Body of pancreas (tissue), 4 donors: ENCODE measurements at regions not wholly inside any gene's neighbourhood (a gene's known extent, or its start where the extent isn't known, plus 50 kb on each side); places are given as distances from the start of the nearest gene placed in this dataset.

Experiments used
- POLR2A ChIP-seq, 3 donors: fragments of 450-650 bp; IDR thresholded peaks; one replicate each; pipeline ENCODE4 v1.6.1; 2016; ENCODE audit warnings: antibody characterized with exemption in 3 of 3, mild to moderate bottlenecking in 2 of 3
- TF ChIP-seq, protein P1 (sequence below), 7 experiments: fragments of 450-650 bp in 4 of 7; fragments of 200-600 bp in 3 of 7; sonication (generic) in 3 of 7; IDR thresholded peaks; one replicate each; pipeline ENCODE4 v1.5.1; 2016 to 2019; ENCODE audit warnings: antibody characterized with exemption in 7 of 7

DNA sequence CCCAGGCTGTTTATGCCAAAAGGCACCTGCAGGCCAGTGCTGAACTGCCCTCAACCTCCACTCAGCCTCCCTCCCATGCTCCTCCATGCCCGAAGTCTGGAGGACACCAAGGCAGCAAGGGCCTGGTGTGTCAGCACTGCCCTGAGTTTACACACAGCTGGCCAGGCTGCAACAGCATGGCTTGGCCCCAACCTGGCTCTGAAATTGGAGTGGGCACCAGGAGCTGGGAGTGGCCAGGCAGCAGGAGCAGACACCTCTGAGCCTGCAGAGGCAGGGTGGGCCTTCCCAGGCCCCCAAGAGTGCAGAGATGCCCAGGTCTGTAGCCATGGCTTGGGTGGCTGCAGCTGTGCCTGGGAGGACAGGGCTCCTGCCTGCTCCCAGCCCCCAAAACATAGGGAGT lies 571.2 kb upstream of the ACTRT1 start:
- TF ChIP-seq POLR2A (IDR thresholded peaks at IDR 0.05), result no peak
- TF ChIP-seq, protein P1, sequence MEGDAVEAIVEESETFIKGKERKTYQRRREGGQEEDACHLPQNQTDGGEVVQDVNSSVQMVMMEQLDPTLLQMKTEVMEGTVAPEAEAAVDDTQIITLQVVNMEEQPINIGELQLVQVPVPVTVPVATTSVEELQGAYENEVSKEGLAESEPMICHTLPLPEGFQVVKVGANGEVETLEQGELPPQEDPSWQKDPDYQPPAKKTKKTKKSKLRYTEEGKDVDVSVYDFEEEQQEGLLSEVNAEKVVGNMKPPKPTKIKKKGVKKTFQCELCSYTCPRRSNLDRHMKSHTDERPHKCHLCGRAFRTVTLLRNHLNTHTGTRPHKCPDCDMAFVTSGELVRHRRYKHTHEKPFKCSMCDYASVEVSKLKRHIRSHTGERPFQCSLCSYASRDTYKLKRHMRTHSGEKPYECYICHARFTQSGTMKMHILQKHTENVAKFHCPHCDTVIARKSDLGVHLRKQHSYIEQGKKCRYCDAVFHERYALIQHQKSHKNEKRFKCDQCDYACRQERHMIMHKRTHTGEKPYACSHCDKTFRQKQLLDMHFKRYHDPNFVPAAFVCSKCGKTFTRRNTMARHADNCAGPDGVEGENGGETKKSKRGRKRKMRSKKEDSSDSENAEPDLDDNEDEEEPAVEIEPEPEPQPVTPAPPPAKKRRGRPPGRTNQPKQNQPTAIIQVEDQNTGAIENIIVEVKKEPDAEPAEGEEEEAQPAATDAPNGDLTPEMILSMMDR (IDR thresholded peaks at IDR 0.05), result no peak
